GM12891 (cell line): ENCODE measurements at regions not wholly inside any gene's neighbourhood (a gene's known extent, or its start where the extent isn't known, plus 50 kb on each side); places are given as distances from the start of the nearest gene placed in this dataset.

Experiments
- DNase-seq: peaks from one replicate; pipeline ENCODE4 v3.0.0; 2011; ENCODE audit warnings: low spot score; ENCODE audit not compliant: insufficient read length
- FAIRE-seq: peaks from 2 replicates; lab custom pipeline; 2011; peaks lifted over from hg19 to GRCh38; lab: Jason Lieb, UNC
- PAX5 ChIP-seq: IDR thresholded peaks from 2 replicates; pipeline ENCODE4 v1.6.1; 2011; ENCODE audit warnings: low read length, moderate library complexity, mild to moderate bottlenecking; ENCODE audit not compliant: insufficient read depth, severe bottlenecking
- POLR2A ChIP-seq: IDR thresholded peaks from 2 replicates; pipeline ENCODE4 v1.6.1; 2011; ENCODE audit warnings: low read depth, low read length, control low read depth
- POLR2AphosphoS5 ChIP-seq: IDR thresholded peaks from 2 replicates; pipeline ENCODE4 v1.6.1; 2011; ENCODE audit warnings: low read depth, low read length, control low read depth
- POU2F2 ChIP-seq: IDR thresholded peaks from 2 replicates; pipeline ENCODE4 v1.6.1; 2011; ENCODE audit warnings: low read depth, mild to moderate bottlenecking, control low read depth, low read length, moderate library complexity
- SPI1 ChIP-seq: IDR thresholded peaks from 2 replicates; pipeline ENCODE4 v1.6.1; 2011; ENCODE audit warnings: low read depth, low read length, control low read depth
- TAF1 ChIP-seq: IDR thresholded peaks from 2 replicates; pipeline ENCODE4 v1.6.1; 2011; ENCODE audit warnings: low read depth, low read length, control low read depth

DNA sequence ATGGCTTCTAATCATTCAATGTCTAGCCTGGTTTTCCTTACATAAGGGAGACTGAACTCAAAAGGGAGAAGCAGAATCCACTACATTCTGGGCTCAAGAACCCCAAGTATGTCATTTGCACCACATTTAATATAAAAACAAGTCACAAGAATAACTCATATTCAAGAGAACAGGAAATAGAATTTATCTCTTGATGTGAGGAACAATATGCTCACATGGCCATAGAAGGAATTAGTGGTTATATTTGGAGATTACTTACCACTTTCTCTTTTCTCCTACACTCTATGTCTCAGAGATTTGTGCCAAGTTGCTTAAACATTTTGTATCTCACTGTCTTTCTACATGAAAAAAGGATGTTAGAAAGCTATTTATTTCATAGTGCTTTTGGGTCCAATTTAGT is 922.6 kb upstream of the PABPC4L start:
- no peak for DNase-seq
- no peak for FAIRE-seq
- no peak for TF ChIP-seq PAX5

DNA sequence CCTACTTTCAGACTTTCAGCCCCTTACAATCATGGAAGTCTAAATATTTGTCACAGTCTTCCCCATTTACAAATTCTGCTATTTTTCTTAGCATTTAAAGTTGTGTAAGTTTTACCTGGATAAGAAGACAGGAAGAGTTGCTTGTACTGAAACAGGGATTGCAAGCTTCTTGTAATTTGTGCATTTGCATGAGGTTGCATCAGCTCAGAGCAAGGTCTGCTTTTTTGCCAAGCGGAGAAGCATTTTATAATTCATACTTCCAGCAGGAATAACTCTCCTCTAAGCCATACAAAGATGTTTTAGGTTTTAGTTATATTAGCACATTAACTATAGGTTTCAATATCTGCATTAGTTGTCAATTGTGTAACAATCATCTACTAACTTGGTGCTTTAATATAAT is 922.0 kb upstream of the PABPC4L start:
- FAIRE-seq, result no peak
- TF ChIP-seq POLR2A (no peak), POU2F2 (no peak)

DNA sequence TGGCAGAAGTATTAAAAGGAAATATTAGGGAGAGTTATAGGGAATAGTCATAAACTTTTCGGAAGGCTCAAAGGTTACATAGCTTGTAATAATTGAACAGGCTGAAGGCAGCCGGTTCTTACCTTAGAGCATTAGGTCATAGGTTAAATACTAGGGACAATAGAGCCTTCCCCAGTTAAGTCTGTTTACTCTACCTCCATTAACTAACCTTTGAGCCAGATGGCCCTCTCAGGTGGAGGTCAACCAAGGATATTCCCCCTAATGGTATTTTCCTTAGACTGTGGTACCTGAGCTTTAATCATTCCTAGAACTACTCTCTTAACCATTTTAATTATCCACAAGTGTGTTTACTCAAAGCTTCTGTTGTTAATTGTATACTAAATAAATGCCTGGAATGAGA is 920.9 kb upstream of the PABPC4L start:
- TF ChIP-seq POLR2A (no peak), POLR2AphosphoS5 (no peak), PAX5 (no peak), SPI1 (no peak), POU2F2 (no peak), TAF1 (no peak)
- no peak for FAIRE-seq
- DNase-seq, result no peak

More for the DNA sequence above, 922.0 kb upstream of the PABPC4L start:
- no peak for DNase-seq

DNA sequence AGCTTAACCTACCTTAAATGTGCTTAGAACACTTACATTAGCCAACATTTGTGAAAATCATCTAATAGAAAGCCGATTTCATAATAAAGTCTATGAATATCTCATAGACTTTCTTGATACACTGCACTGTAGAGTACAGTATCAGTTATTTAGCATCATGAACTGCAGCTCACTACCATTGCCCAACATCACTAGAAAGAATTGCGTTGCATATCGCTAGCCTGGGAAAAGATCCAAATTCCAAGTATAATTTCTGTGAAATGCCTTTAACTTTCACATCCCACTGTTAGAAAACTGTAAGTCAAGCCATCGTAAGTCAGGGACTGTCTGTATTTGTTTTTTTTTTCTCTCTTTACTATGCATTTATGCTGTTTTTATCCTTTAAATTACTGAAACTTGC is 918.6 kb upstream of the PABPC4L start:
- FAIRE-seq, result no peak
- DNase-seq, result no peak
- no peak for TF ChIP-seq POLR2A
- no peak for TF ChIP-seq POU2F2
- TF ChIP-seq POLR2AphosphoS5, result no peak
- TF ChIP-seq TAF1, result no peak
- no peak for TF ChIP-seq PAX5
- no peak for TF ChIP-seq SPI1

DNA sequence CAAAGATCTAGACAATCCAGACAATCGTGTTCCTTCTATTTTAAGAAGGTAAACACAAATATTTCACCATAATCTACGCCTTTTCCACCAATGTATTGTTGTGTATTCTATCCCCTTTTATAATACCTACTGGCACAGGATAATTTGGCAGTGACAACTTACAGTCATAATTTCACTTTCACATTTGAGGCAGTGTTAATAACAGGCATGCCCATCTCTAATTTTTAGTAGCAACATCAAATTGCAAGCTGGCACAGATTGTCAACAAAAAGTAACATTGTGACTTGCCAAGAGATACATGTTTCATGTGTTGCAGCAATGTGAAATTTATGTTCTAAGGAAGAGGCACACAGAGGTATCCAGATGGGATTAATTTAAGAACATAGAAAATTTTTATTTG is 912.5 kb upstream of the PABPC4L start:
- FAIRE-seq (no peak), DNase-seq (no peak)
- TF ChIP-seq POLR2AphosphoS5 (no peak), TAF1 (no peak), POU2F2 (no peak), PAX5 (no peak), POLR2A (no peak), SPI1 (no peak)

DNA sequence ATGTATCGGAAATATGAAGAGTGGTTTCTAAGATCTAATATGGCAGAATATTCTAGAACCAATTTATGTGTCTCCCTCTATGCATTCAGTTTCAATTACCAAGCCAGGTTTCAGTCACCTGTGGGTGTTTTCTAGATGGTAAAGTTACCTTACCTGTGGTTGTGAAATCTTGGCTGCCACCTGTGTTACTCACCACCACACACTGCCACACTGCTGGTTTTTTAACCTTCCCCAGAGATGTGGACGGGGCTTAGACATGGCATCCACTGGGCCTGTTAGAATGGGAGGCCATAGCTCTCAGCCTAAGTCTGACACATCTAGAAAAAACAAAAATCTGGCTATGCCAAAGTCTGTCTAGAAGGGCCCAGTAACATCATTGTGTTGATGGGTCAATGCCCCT is 896.5 kb upstream of the PABPC4L start:
- DNase-seq (no peak), FAIRE-seq (no peak)
- no peak for TF ChIP-seq SPI1
- TF ChIP-seq TAF1, result no peak
- no peak for TF ChIP-seq PAX5
- TF ChIP-seq POU2F2, result no peak
- no peak for TF ChIP-seq POLR2AphosphoS5
- no peak for TF ChIP-seq POLR2A

DNA sequence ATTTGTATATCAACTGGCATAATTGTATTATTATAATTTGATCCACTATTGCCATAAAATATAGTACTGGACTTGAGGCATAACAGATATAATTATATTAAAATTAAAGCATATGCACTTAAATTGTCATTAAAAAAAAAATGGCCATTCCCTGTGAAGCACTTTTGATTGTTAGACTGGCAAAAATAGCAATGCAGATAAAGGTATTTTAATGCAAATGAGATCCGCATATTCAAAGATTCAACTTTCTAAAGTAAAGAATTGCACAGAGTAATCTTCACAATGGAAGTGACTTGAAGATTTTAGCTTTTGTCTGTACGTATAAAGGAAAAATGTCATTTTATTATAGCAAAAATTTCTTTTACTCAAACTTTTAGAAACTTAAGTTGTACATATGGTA is 871.8 kb upstream of the PABPC4L start:
- TF ChIP-seq POU2F2 (no peak), POLR2AphosphoS5 (no peak), TAF1 (no peak), POLR2A (no peak), SPI1 (no peak), PAX5 (no peak)
- no peak for DNase-seq
- no peak for FAIRE-seq

DNA sequence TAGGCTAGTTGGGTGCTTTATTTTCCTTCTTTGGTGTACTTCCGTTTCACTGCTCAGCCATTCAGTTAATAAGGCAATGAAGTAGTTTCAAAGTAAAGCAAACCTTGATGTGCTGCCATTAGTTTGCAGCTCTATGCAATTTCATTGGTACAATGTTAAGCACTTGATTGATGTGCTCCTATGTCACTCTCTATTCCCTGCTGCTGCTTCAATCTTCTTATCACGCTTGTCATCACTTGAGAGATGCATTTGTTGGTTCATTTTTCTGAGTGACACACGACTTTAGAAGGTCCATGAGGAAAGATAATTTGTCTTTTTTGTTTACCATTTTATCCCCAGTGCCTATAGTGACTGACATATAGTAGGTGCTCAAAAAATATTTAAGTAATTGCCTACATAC is 871.0 kb upstream of the PABPC4L start:
- FAIRE-seq (no peak), DNase-seq (no peak)
- TF ChIP-seq PAX5 (no peak), POLR2AphosphoS5 (no peak), SPI1 (no peak)

DNA sequence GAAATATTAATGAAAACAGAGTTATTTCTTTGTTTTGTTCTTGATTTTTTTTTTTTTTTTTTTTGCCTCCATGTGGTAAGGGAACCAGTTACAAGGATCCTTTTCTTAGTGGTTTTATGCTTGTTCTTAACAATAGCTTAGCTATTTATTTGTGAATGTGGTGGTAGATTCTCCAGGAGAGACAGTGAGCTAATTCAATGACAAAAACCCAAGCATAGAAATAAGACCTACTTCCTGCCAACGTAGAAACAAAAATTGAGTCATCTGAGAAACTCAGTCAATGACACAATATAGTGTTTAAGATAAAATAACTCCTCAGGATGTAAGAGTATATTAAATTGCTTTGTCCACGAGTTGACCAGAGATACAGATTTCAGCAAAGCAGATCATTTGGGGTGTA is 863.8 kb upstream of the PABPC4L start:
- TF ChIP-seq PAX5, result no peak
- TF ChIP-seq POLR2AphosphoS5, result no peak
- DNase-seq (no peak), FAIRE-seq (no peak)

DNA sequence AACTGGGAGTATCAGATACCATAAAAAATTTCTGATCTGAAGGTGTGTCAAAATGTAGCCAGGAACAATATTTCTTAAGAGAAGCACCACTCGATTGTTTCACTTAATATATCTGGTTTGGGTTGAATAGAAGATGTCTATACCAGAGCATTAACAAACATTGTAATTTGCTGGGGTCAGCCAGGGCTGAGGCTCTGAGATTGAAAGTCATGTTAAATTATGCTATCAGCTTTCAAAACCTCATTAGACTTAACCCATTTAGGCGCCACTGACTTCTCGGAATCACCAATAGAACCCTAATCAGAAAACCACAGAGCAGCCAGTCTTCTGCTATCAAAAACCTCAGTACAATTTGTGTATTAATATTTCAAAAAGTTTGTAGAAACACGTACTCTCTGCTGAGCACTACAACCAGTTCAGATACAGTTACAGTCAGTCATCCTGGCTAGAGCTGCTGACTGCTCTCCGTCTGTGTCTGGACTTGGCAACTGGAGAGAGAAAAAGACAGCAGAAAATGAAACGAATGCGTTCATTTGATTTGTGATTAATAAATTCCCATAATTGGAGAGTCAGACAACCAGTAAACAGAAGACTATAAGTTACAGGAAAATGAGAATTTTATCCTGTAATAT is 848.6 kb upstream of the PABPC4L start:
- no peak for DNase-seq
- TF ChIP-seq POLR2AphosphoS5 (no peak), PAX5 (no peak), TAF1 (no peak), POLR2A (no peak), POU2F2 (no peak), SPI1 (no peak)
- no peak for FAIRE-seq
